GM12872 (cell line): ENCODE measurements at regions not wholly inside any gene's neighbourhood (a gene's known extent, or its start where the extent isn't known, plus 50 kb on each side); places are given as distances from the start of the nearest gene placed in this dataset.

Experiments
- TF ChIP-seq, protein P1 (sequence below): IDR thresholded peaks from 3 replicates; pipeline ENCODE4 v1.5.1; 2011; ENCODE audit warnings: low read depth, mild to moderate bottlenecking, low read length, moderate library complexity; ENCODE audit not compliant: insufficient read depth

DNA sequence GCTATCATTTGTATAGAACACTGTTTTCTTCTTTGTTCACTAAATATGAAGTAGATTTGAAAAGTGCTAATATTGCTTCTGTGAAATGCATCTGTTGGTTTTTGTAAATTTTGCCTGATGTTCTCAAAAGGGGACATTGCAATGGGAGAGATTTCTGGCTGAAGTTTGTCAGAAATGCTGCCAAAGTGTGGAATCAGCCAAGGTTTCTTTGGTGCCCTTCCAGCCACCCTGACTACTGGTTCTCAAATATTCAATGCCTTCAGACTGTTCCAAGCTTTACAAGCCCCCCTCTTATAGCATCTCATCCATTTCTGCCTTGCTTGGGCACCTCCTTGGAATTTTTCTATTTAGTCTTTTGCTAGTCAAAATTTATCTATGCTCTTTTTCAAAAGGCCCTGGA lies 60.6 kb upstream of the TMLHE start:
- TF ChIP-seq, protein P1, sequence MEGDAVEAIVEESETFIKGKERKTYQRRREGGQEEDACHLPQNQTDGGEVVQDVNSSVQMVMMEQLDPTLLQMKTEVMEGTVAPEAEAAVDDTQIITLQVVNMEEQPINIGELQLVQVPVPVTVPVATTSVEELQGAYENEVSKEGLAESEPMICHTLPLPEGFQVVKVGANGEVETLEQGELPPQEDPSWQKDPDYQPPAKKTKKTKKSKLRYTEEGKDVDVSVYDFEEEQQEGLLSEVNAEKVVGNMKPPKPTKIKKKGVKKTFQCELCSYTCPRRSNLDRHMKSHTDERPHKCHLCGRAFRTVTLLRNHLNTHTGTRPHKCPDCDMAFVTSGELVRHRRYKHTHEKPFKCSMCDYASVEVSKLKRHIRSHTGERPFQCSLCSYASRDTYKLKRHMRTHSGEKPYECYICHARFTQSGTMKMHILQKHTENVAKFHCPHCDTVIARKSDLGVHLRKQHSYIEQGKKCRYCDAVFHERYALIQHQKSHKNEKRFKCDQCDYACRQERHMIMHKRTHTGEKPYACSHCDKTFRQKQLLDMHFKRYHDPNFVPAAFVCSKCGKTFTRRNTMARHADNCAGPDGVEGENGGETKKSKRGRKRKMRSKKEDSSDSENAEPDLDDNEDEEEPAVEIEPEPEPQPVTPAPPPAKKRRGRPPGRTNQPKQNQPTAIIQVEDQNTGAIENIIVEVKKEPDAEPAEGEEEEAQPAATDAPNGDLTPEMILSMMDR = no peak

DNA sequence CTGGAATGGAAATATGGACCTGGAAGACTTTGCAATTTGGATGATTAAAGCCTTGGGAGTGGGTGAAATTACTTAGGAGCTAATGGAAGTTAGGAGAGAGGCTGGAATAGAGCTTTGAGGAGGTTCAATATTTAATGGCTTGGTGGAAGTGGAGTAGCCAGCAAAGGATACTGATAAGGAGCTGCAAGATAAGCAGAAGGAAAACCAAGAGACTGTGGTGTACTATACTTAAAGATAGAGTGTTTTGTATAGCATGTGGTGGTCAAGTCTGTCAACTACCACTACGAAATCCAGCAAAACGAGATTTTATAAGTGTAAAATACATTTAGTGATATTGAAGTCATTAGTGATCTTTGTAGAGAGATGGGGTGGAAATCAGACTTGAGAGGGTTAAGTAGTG lies 54.0 kb upstream of the TMLHE start:
- TF ChIP-seq, protein P1 = no peak
